ENCODE measurements at regions not wholly inside any gene's neighbourhood (a gene's known extent, or its start where the extent isn't known, plus 50 kb on each side); places are given as distances from the start of the nearest gene placed in this dataset.
A peak's percentile ranks its signal among the peaks of the same experiment; 100 is the strongest.

DNA sequence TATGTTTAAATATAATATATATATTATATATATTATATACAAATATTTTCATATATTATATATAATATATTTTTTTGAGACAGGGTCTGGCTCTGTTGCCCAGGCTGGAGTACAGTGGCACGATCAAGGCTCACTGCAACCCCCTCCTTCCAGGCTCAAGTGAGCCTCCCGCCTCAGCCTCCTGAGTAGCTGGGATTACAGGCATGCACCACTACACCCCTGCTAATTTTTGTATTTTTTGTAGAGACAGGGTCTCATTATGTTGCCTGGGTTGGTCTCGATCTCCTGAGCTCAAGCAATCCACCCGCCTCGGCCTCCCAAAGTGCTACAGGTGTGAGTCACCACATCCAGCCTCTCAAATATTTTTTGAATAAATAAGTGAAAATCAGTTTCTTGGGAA lies 215.5 kb downstream of the GATA3 start:
- H3K9me1 ChIP-seq (ENCODE audit: control insufficient read depth, extremely low read depth, insufficient read depth, low read length): no peaks in the 10 kb centered on the region
- no peaks in the 10 kb centered on the region for H3K27me3 ChIP-seq (ENCODE audit: control insufficient read depth, extremely low read depth, insufficient read depth, low read length)
- no peak overlapping the region for H3K4me2 ChIP-seq (ENCODE audit: control insufficient read depth, extremely low read depth, insufficient read depth, low read depth, low read length)
- H3K9me3 ChIP-seq (ENCODE audit: control insufficient read depth, low read depth, low read length): no peaks in the 10 kb centered on the region
- TF ChIP-seq, protein P1, sequence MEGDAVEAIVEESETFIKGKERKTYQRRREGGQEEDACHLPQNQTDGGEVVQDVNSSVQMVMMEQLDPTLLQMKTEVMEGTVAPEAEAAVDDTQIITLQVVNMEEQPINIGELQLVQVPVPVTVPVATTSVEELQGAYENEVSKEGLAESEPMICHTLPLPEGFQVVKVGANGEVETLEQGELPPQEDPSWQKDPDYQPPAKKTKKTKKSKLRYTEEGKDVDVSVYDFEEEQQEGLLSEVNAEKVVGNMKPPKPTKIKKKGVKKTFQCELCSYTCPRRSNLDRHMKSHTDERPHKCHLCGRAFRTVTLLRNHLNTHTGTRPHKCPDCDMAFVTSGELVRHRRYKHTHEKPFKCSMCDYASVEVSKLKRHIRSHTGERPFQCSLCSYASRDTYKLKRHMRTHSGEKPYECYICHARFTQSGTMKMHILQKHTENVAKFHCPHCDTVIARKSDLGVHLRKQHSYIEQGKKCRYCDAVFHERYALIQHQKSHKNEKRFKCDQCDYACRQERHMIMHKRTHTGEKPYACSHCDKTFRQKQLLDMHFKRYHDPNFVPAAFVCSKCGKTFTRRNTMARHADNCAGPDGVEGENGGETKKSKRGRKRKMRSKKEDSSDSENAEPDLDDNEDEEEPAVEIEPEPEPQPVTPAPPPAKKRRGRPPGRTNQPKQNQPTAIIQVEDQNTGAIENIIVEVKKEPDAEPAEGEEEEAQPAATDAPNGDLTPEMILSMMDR (optimal IDR thresholded peaks at IDR 0.05 in 1 of 3, IDR thresholded peaks at IDR 0.05 in 1 of 3, conservative IDR thresholded peaks at IDR 0.05 in 1 of 3; ENCODE audit: extremely low read depth in 1 of 3, insufficient read depth in 2 of 3, low read length in 3 of 3): no peak
- TF ChIP-seq EZH2 (IDR thresholded peaks at IDR 0.05; ENCODE audit: low read length): no peak
- H3K9ac ChIP-seq (ENCODE audit: control insufficient read depth, extremely low read depth, insufficient read depth, low read length): no peak overlapping the region
- DNase-seq (ENCODE audit: low read depth, low spot score): no peak
- no peak overlapping the region for H2AFZ ChIP-seq (ENCODE audit: control insufficient read depth, low read length)
- H4K20me1 ChIP-seq (ENCODE audit: control insufficient read depth, extremely low read depth, insufficient read depth, low read length): no peaks in the 10 kb centered on the region
- no peak for FAIRE-seq
- H3K4me1 ChIP-seq (ENCODE audit: control insufficient read depth, extremely low read depth, insufficient read depth, low read length): peaks cover 21% of the 10 kb centered on the region
- dilution Hi-C loops (cut with MboI; ENCODE audit: extremely low pct_ligation_motif_present, low sequenced_read_pairs): no loop called here
- no peak overlapping the region for H3K27ac ChIP-seq (ENCODE audit: control insufficient read depth, insufficient read depth, low read length)
- no peaks in the 10 kb centered on the region for H3K79me2 ChIP-seq (ENCODE audit: control insufficient read depth, insufficient read depth, low read length)
- no peak overlapping the region for H3K4me3 ChIP-seq (ENCODE audit: control insufficient read depth in 2 of 3, extremely low read depth in 1 of 3, insufficient read depth in 2 of 3, low read depth in 1 of 3, low read length in 3 of 3)
- no peaks in the 10 kb centered on the region for H3K36me3 ChIP-seq (ENCODE audit: control insufficient read depth in 2 of 2, extremely low read depth in 1 of 2, insufficient read depth in 2 of 2, low read length in 2 of 2)

DNA sequence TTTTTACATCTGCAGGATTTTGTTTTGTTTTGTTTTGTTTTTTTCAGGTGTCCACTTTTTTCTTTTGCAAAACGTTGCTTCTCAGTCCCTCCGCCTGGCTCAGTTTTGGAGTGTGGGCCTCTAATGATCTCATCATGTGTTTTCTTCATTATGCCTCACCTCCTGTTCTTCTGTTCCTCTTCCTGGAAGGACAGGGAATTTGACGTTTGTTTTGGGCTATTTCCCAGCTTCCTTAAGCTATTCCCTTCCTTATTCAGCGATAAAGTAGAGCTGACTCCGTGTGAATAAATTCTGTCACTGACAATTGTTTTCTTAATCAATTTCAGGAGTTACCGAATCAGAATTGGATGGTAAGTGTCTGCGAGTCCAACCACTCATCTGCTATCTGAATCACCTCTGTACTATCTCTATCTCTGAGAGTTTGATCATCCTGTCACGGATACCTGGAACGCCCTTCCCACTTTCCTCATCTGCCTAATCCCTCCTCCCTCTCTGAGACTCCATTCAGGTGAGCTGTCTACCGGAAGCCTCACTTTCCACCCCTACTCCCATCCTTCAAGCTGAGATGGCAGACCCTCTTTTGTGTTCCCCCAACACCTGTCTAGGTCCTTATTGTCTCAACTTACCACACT lies 218.4 kb downstream of the GATA3 start:
- no peak for TF ChIP-seq EZH2 (IDR thresholded peaks at IDR 0.05; ENCODE audit: low read length)
- TF ChIP-seq, protein P1 (optimal IDR thresholded peaks at IDR 0.05 in 1 of 3, IDR thresholded peaks at IDR 0.05 in 1 of 3, conservative IDR thresholded peaks at IDR 0.05 in 1 of 3; ENCODE audit: extremely low read depth in 1 of 3, insufficient read depth in 2 of 3, low read length in 3 of 3): no peak
- DNase-seq (ENCODE audit: low read depth, low spot score) (peak; percentile 26), FAIRE-seq (peak; percentile 91)
- no peaks in the 10 kb centered on the region for H4K20me1 ChIP-seq (ENCODE audit: control insufficient read depth, extremely low read depth, insufficient read depth, low read length)
- dilution Hi-C loops (cut with MboI; ENCODE audit: extremely low pct_ligation_motif_present, low sequenced_read_pairs): no loop called here
- H3K4me1 ChIP-seq (ENCODE audit: control insufficient read depth, extremely low read depth, insufficient read depth, low read length): peaks cover 21% of the 10 kb centered on the region
- no peaks in the 10 kb centered on the region for H3K79me2 ChIP-seq (ENCODE audit: control insufficient read depth, insufficient read depth, low read length)
- no peaks in the 10 kb centered on the region for H3K27me3 ChIP-seq (ENCODE audit: control insufficient read depth, extremely low read depth, insufficient read depth, low read length)
- peak overlapping the region; percentile 80 for H3K4me2 ChIP-seq (ENCODE audit: control insufficient read depth, extremely low read depth, insufficient read depth, low read depth, low read length)
- no peaks in the 10 kb centered on the region for H3K9me1 ChIP-seq (ENCODE audit: control insufficient read depth, extremely low read depth, insufficient read depth, low read length)
- H3K36me3 ChIP-seq (ENCODE audit: control insufficient read depth in 2 of 2, extremely low read depth in 1 of 2, insufficient read depth in 2 of 2, low read length in 2 of 2): no peaks in the 10 kb centered on the region
- no peaks in the 10 kb centered on the region for H3K9me3 ChIP-seq (ENCODE audit: control insufficient read depth, low read depth, low read length)
- peak overlapping the region in 1 of 3 experiments; percentile 11 for H3K4me3 ChIP-seq (ENCODE audit: control insufficient read depth in 2 of 3, extremely low read depth in 1 of 3, insufficient read depth in 2 of 3, low read depth in 1 of 3, low read length in 3 of 3)
- H3K9ac ChIP-seq (ENCODE audit: control insufficient read depth, extremely low read depth, insufficient read depth, low read length): peak overlapping the region; percentile 45
- H3K27ac ChIP-seq (ENCODE audit: control insufficient read depth, insufficient read depth, low read length): peak overlapping the region; percentile 83
- H2AFZ ChIP-seq (ENCODE audit: control insufficient read depth, low read length): peak overlapping the region; percentile 87
